Uterus (tissue), 3 donors: ENCODE measurements at regions not wholly inside any gene's neighbourhood (a gene's known extent, or its start where the extent isn't known, plus 50 kb on each side); places are given as distances from the start of the nearest gene placed in this dataset.
"Not testable (repeated sequence)": the region's sequence is repeated elsewhere in the genome, so short reads cannot be mapped to it uniquely, and the experiment has no call there.

Experiments
- DNase-seq, 2 donors: peaks; one replicate each; pipeline ENCODE4 v3.0.0-alpha.2; 2019 to 2020
- H3K27ac ChIP-seq, 2 donors: fragments of 200-600 bp; sonication (generic); 1 replicate in 1 of 2; 2 replicates in 1 of 2; pipeline ENCODE4 v1.5.1; 2016 to 2018
- H3K27me3 ChIP-seq, 2 donors: fragments of 200-600 bp; sonication (generic); one replicate each; pipeline ENCODE4 v1.5.1; 2018 to 2019; ENCODE audit warnings: control low read depth in 1 of 2
- H3K36me3 ChIP-seq, 2 donors: fragments of 200-600 bp; sonication (generic); one replicate each; pipeline ENCODE4 v1.5.1; 2019; ENCODE audit warnings: control low read depth in 1 of 2
- H3K4me1 ChIP-seq, 2 donors: fragments of 200-600 bp; sonication (generic); one replicate each; pipeline ENCODE4 v1.5.1; 2018 to 2019; ENCODE audit warnings: control low read depth in 1 of 2
- H3K4me3 ChIP-seq, 2 donors: fragments of 200-600 bp; sonication (generic); 1 replicate in 1 of 2; 2 replicates in 1 of 2; pipeline ENCODE4 v1.5.1; 2018 to 2019; ENCODE audit warnings: mild to moderate bottlenecking in 1 of 2
- H3K9me3 ChIP-seq, 2 donors: fragments of 200-600 bp; sonication (generic); one replicate each; pipeline ENCODE4 v1.5.1; 2019; ENCODE audit warnings: control low read depth in 1 of 2
- POLR2A ChIP-seq, 2 donors: fragments of 450-650 bp; IDR thresholded peaks; one replicate each; pipeline ENCODE4 v1.6.1; 2016; ENCODE audit warnings: antibody characterized with exemption in 2 of 2, mild to moderate bottlenecking in 1 of 2, moderate library complexity in 1 of 2
- intact Hi-C: fragments of 100-400 bp; cut with DNase I; formaldehyde crosslinking; loops from one replicate; pipeline ENCODE4 v1.15.1; 2023; ENCODE audit warnings: low total_unique reads
- TF ChIP-seq, protein P1 (sequence below), 4 experiments: fragments of 200-600 bp in 2 of 4; fragments of 450-650 bp in 2 of 4; sonication (generic) in 2 of 4; IDR thresholded peaks; one replicate each; pipeline ENCODE4 v1.5.1; 2016 to 2019; ENCODE audit warnings: antibody characterized with exemption in 4 of 4, mild to moderate bottlenecking in 2 of 4, moderate library complexity in 1 of 4
- donor health status: DM: yes; HTN: yes; CAD: no.

DNA sequence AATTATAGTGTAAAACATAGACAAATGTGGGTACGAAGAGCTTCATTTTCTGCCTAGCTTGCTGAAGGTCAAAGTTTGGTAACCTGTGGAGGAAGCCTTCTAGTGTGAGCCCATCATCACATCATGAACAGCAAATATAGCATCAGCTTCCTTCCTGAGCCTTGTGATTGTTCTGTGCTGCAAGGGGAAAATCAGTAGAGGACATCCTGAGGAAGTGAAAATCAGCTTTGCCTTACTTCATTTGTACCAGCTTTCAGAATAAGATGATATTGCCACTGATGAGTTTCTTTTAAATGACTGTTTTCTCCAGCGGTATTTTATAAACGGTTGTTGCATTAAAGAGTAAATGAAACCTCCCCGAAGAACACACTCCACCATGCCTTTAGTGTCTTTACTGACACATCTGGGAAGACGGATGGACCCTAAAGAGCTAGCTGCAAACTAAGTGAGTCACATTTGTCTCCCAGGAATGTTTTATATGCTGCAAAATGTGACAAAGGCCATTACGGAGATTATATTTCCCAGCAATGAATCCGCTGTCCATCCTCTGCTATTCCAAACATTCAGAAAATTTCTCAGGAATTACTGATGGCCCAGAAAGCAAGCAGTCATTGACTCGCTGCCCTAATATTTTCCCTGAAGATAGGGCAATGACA is 1272.8 kb downstream of the SUCLG1 start:
- Histone ChIP-seq H3K4me1 (no peaks in the 10 kb centered on the region), H3K27me3 (no peaks in the 10 kb centered on the region), H3K9me3 (no peaks in the 10 kb centered on the region), H3K36me3 (no peaks in the 10 kb centered on the region), H3K4me3 (no peak overlapping the region), H3K27ac (no peak overlapping the region)
- TF ChIP-seq, protein P1, sequence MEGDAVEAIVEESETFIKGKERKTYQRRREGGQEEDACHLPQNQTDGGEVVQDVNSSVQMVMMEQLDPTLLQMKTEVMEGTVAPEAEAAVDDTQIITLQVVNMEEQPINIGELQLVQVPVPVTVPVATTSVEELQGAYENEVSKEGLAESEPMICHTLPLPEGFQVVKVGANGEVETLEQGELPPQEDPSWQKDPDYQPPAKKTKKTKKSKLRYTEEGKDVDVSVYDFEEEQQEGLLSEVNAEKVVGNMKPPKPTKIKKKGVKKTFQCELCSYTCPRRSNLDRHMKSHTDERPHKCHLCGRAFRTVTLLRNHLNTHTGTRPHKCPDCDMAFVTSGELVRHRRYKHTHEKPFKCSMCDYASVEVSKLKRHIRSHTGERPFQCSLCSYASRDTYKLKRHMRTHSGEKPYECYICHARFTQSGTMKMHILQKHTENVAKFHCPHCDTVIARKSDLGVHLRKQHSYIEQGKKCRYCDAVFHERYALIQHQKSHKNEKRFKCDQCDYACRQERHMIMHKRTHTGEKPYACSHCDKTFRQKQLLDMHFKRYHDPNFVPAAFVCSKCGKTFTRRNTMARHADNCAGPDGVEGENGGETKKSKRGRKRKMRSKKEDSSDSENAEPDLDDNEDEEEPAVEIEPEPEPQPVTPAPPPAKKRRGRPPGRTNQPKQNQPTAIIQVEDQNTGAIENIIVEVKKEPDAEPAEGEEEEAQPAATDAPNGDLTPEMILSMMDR (IDR thresholded peaks at IDR 0.05): no peak
- no peak for TF ChIP-seq POLR2A (IDR thresholded peaks at IDR 0.05)
- intact Hi-C loops: no loop called here
- DNase-seq: no peak

DNA sequence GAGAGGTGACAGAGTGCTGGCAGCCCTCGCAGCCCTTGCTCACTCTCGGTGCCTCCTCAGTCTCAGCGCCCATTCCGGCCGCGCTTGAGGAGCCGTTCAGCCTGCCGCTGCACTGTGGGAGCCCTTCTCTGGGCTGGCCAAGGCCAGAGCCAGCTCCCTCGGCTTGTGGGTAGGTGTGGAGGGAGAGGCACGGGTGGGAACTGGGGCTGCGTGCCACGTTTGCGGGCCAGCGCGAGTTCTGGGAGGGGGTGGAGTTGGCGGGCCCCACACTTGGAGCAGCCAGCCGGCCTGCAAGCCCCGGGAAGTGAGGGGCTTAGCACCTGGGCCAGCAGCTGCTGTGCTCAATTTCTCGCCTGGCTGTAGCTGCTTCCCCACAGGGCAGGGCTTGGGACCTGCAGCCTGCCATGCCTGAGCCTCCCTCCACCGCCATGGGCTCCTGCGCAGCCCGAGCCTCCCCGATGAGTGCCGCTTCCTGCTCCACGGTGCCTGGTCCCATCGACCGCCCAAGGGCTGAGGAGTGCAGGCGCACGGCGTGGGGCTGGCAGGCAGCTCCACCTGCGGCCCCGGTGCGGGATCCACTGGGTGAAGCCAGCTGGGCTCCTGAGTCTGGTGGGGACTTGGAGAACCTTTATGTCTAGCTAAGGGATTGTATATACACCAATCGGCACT is 1278.1 kb downstream of the SUCLG1 start:
- H3K36me3 ChIP-seq, H3K4me1 ChIP-seq, DNase-seq, H3K4me3 ChIP-seq, intact Hi-C loops, H3K9me3 ChIP-seq, H3K27me3 ChIP-seq, H3K27ac ChIP-seq: not testable (repeated sequence)

DNA sequence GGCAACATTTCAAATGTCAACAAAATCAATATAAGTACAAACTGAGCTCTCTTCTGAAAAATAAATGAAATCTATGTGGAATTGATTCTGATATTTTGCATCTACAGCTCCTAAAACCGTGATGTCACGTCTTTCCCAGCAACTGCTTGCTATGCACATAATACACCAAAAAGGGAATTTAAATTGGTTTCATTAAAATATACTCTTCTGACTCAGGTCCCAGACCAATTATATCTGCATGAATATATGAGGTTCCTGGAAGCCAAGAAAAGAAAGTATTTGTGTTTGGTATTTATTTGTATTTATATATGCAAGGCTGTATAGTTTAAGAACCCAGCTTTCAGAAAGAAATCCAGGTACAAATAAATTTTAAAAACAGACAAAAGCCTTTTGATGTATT is 1282.5 kb downstream of the SUCLG1 start:
- Histone ChIP-seq H3K27ac (no peak overlapping the region), H3K36me3 (no peaks in the 10 kb centered on the region), H3K4me1 (no peaks in the 10 kb centered on the region), H3K4me3 (no peak overlapping the region), H3K27me3 (no peaks in the 10 kb centered on the region), H3K9me3 (no peaks in the 10 kb centered on the region)
- no peak for TF ChIP-seq POLR2A (IDR thresholded peaks at IDR 0.05)
- TF ChIP-seq, protein P1 (IDR thresholded peaks at IDR 0.05): no peak
- DNase-seq: no peak
- intact Hi-C loops: no loop called here

DNA sequence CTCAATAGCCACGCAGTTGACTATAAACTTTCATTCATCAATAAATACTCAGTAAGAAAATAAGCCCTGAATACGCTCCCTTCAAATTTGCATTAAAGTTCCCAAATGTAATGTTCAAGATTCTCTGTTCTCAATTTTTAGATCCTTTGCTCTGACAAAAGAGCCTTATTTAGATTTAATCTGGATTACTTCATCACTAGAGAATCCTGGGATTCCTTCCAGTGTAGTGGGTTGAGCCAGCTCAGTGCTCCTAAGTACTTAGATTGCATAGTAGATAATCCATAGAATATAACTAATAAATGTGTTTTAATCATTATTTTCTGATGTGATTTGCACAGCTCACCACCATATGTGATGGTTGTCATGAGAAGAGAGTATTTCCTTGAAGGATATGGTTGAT is 1286.2 kb downstream of the SUCLG1 start:
- Histone ChIP-seq H3K9me3 (no peaks in the 10 kb centered on the region), H3K4me3 (no peak overlapping the region), H3K36me3 (no peaks in the 10 kb centered on the region), H3K4me1 (no peaks in the 10 kb centered on the region), H3K27me3 (no peaks in the 10 kb centered on the region), H3K27ac (no peak overlapping the region)
- TF ChIP-seq POLR2A (IDR thresholded peaks at IDR 0.05): no peak
- TF ChIP-seq, protein P1 (IDR thresholded peaks at IDR 0.05): no peak
- intact Hi-C loops: no loop called here
- no peak for DNase-seq

DNA sequence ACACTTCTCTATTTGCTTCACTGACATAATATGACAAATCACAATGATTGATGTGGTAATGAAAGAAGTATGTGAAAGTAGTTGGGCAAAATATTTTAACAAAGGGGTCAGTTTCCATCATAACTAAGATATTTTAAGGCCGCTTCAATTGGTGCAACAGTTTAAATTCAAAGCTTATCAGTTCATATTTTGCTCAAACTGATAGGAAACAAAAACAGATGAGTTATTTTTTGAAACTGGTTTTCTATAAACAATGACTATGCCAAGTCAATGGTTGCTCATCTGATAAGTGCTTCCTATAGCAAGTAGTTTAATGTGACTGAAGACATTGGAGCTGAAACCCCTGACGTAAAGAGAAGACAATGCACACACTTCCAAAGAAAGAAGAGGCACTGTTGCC is 1290.7 kb downstream of the SUCLG1 start:
- Histone ChIP-seq H3K4me3 (no peak overlapping the region), H3K4me1 (no peaks in the 10 kb centered on the region), H3K36me3 (no peaks in the 10 kb centered on the region), H3K27me3 (no peaks in the 10 kb centered on the region), H3K9me3 (no peaks in the 10 kb centered on the region), H3K27ac (no peak overlapping the region)
- intact Hi-C loops: no loop called here
- TF ChIP-seq POLR2A (IDR thresholded peaks at IDR 0.05): no peak
- TF ChIP-seq, protein P1 (IDR thresholded peaks at IDR 0.05): no peak
- DNase-seq: no peak
